ENCODE measurements at regions not wholly inside any gene's neighbourhood (a gene's known extent, or its start where the extent isn't known, plus 50 kb on each side); places are given as distances from the start of the nearest gene placed in this dataset.

DNA sequence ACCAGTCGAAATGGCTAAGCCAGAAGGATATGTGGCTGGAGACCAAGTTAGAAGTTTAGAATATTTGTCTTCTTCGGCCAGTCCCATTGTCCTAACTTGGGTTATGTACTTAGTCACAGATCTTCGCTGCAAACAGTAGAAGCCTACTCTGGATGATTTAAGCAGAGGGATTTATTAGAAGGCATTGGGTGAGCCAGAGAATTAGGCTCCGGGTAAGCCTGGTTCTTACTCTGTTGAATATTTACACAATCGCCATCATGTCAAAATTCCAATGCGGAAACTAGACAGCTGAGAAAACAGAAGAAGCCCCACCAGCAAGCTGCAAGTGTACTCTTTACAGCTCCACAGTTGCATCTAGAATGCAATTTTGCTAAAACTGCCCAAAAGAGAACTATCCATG lies 276.6 kb downstream of the CMPK2 start:
- no peak overlapping the region for H3K4me3 Mint-ChIP-seq
- POLR2A ChIA-PET = no interaction called here
- DNase-seq = no peak
- no peaks in the 10 kb centered on the region for H3K9me3 ChIP-seq
- no peaks in the 10 kb centered on the region for H3K4me1 Mint-ChIP-seq
- peaks cover 0 to 4% (median 0%) of the 10 kb centered on the region in 3 donors for H3K9me3 Mint-ChIP-seq
- H3K36me3 ChIP-seq (ENCODE audit: control insufficient read depth in 2 of 2, extremely low read depth in 1 of 2, insufficient read depth in 1 of 2, low read length in 1 of 2) = no peaks in the 10 kb centered on the region
- H3K4me3 ChIP-seq (ENCODE audit: control insufficient read depth in 1 of 2, extremely low read depth in 1 of 2, low read length in 1 of 2) = no peak overlapping the region
- no peak for ATAC-seq (replicated peaks in 1 of 4)
- H3K27me3 Mint-ChIP-seq = no peaks in the 10 kb centered on the region
- CTCF ChIA-PET = no interaction called here
- H3K27me3 ChIP-seq (replicated peaks in 1 of 2; ENCODE audit: control insufficient read depth in 2 of 2, extremely low read depth in 1 of 2, insufficient read depth in 2 of 2, low read length in 1 of 2) = no peaks in the 10 kb centered on the region
- H3K27ac Mint-ChIP-seq = no peak overlapping the region
- no peaks in the 10 kb centered on the region for H3K36me3 Mint-ChIP-seq
- 100% methylated on average over 4 of the region's 6 CpGs for WGBS (ENCODE audit: insufficient coverage)
- no peaks in the 10 kb centered on the region for H3K4me1 ChIP-seq (ENCODE audit: control insufficient read depth in 1 of 2, extremely low read depth in 1 of 2, insufficient read depth in 2 of 2, low read length in 2 of 2)
- no peak overlapping the region for H3K27ac ChIP-seq (ENCODE audit: low read length)

DNA sequence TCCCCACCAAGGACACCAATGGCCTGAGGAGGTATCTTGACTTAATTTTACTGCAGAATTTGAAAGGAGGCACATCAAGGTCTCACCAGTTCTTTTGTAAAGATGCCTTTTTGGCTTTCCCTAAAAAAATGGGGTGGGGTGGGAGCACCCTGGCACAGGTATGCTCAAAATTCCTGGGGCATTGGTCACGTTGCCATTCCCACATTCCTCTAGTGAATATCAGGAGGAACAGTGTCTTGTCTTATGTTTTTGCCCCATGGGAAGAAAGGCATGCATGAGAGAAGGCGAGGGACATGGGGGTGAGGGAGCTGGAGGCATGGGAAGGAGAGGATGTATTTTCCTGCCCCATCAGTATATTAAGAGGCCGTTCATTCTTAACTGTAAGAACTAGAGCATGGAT lies 275.3 kb downstream of the CMPK2 start:
- Mint-ChIP-seq H3K9me3 (peaks cover 0 to 4% (median 0%) of the 10 kb centered on the region in 3 donors), H3K4me3 (no peak overlapping the region), H3K27me3 (no peaks in the 10 kb centered on the region), H3K36me3 (no peaks in the 10 kb centered on the region), H3K4me1 (no peaks in the 10 kb centered on the region), H3K27ac (no peak overlapping the region)
- Histone ChIP-seq H3K4me1 (ENCODE audit: control insufficient read depth in 1 of 2, extremely low read depth in 1 of 2, insufficient read depth in 2 of 2, low read length in 2 of 2) (no peaks in the 10 kb centered on the region), H3K9me3 (no peaks in the 10 kb centered on the region), H3K27ac (ENCODE audit: low read length) (no peak overlapping the region), H3K36me3 (ENCODE audit: control insufficient read depth in 2 of 2, extremely low read depth in 1 of 2, insufficient read depth in 1 of 2, low read length in 1 of 2) (no peaks in the 10 kb centered on the region), H3K4me3 (ENCODE audit: control insufficient read depth in 1 of 2, extremely low read depth in 1 of 2, low read length in 1 of 2) (no peak overlapping the region), H3K27me3 (replicated peaks in 1 of 2; ENCODE audit: control insufficient read depth in 2 of 2, extremely low read depth in 1 of 2, insufficient read depth in 2 of 2, low read length in 1 of 2) (no peaks in the 10 kb centered on the region)
- ChIA-PET POLR2A (no interaction called here), CTCF (no interaction called here)
- WGBS (ENCODE audit: insufficient coverage) = no CpG with 5 or more reads among the region's 3 CpGs
- ATAC-seq (replicated peaks in 1 of 4) (no peak), DNase-seq (no peak)

DNA sequence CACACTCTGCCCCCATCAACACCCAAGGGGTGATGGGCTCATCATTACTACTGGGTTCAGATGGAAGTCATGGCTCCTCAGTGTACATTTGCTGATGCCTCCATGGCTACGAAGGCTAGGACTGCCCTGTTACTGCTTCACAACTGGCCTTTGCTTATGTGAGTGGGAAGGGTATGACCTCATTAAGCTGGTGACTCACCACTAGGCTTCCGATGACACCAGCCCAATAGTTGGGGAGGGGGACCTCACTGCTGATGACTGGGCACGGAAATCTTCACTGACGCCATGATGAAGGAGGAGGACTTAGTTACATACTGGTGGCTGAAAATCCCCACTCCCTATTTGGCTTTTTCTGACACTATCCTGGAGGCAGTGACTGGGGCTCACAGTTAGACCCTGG lies 263.2 kb downstream of the CMPK2 start:
- Histone ChIP-seq H3K27me3 (replicated peaks in 1 of 2; ENCODE audit: control insufficient read depth in 2 of 2, extremely low read depth in 1 of 2, insufficient read depth in 2 of 2, low read length in 1 of 2) (no peaks in the 10 kb centered on the region), H3K36me3 (ENCODE audit: control insufficient read depth in 2 of 2, extremely low read depth in 1 of 2, insufficient read depth in 1 of 2, low read length in 1 of 2) (no peaks in the 10 kb centered on the region), H3K4me3 (ENCODE audit: control insufficient read depth in 1 of 2, extremely low read depth in 1 of 2, low read length in 1 of 2) (no peak overlapping the region), H3K27ac (ENCODE audit: low read length) (no peak overlapping the region), H3K9me3 (no peaks in the 10 kb centered on the region), H3K4me1 (ENCODE audit: control insufficient read depth in 1 of 2, extremely low read depth in 1 of 2, insufficient read depth in 2 of 2, low read length in 2 of 2) (no peaks in the 10 kb centered on the region)
- DNase-seq (no peak), ATAC-seq (replicated peaks in 1 of 4) (no peak)
- ChIA-PET POLR2A (no interaction called here), CTCF (no interaction called here)
- Mint-ChIP-seq H3K27me3 (peaks cover 0 to under 1% of the 10 kb centered on the region in 2 donors), H3K9me3 (peaks cover 0 to 3% (median 0%) of the 10 kb centered on the region in 3 donors), H3K4me1 (no peaks in the 10 kb centered on the region), H3K36me3 (no peaks in the 10 kb centered on the region), H3K27ac (no peak overlapping the region), H3K4me3 (no peak overlapping the region)
- no CpG with 5 or more reads among the region's 4 CpGs for WGBS (ENCODE audit: insufficient coverage)

DNA sequence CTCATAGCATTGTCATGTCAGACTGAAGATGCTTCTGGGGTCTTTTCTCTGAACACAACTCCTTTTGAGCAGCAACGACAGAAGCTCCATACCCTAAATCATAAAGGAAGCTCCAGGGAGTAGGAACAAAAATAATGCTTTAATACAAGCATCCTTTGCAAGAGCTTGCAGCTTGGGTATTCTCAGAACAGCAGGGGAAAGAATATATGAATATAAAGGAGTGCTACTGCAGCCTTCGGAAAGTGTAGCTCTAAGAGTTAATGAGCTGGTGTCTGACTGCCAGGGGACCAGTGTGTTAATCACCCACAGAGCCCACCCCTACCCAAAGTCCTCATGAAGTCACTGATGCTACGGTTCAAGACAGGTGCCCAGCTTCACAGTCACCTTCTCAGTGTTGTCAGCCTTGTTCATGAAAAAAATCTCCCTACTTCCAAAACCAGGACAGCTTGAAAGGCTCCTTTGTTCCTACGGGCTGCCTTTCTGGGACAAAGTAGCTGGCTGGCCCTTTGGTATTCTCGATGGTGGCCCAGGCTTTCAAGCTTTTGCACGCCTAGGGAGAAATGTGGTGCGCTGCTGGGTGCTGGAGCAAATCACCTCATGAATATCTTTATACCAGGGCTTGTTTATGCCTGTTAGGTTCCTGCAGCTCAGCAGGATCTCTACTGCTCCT lies 259.7 kb downstream of the CMPK2 start:
- H3K27ac Mint-ChIP-seq = no peak overlapping the region
- no peaks in the 10 kb centered on the region for H3K36me3 Mint-ChIP-seq
- 68% methylated on average over 2 of the region's 7 CpGs for WGBS (ENCODE audit: insufficient coverage)
- Histone ChIP-seq H3K4me1 (ENCODE audit: control insufficient read depth in 1 of 2, extremely low read depth in 1 of 2, insufficient read depth in 2 of 2, low read length in 2 of 2) (no peaks in the 10 kb centered on the region), H3K9me3 (no peaks in the 10 kb centered on the region), H3K27ac (ENCODE audit: low read length) (no peak overlapping the region), H3K4me3 (ENCODE audit: control insufficient read depth in 1 of 2, extremely low read depth in 1 of 2, low read length in 1 of 2) (no peak overlapping the region), H3K36me3 (ENCODE audit: control insufficient read depth in 2 of 2, extremely low read depth in 1 of 2, insufficient read depth in 1 of 2, low read length in 1 of 2) (no peaks in the 10 kb centered on the region), H3K27me3 (replicated peaks in 1 of 2; ENCODE audit: control insufficient read depth in 2 of 2, extremely low read depth in 1 of 2, insufficient read depth in 2 of 2, low read length in 1 of 2) (no peaks in the 10 kb centered on the region)
- H3K9me3 Mint-ChIP-seq = peaks cover 0 to 10% (median 8%) of the 10 kb centered on the region in 3 donors
- peaks cover 0 to under 1% of the 10 kb centered on the region in 2 donors for H3K27me3 Mint-ChIP-seq
- ChIA-PET CTCF (no interaction called here), POLR2A (no interaction called here)
- H3K4me1 Mint-ChIP-seq = no peaks in the 10 kb centered on the region
- ATAC-seq (replicated peaks in 1 of 4) (no peak), DNase-seq (no peak)
- no peak overlapping the region for H3K4me3 Mint-ChIP-seq

DNA sequence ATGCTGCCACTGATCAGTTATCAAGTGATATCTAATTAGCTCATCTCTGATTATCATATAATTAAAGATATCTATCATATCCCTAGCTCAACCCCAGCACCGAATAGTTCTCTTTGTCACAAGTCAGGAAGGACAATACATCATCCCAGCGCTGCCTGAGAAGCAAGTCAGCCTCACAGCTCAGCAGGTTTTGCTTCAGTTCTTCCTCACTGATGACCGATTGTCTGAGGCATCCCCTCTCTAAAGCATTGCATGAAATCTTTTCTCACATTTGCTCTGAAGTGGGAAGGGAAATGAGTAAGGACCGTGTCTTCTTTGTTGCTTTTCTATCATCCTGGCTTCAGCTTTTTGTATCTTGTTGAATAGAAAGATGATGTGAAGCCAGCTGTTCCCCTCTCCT lies 247.9 kb downstream of the CMPK2 start:
- H3K36me3 ChIP-seq (ENCODE audit: control insufficient read depth in 2 of 2, extremely low read depth in 1 of 2, insufficient read depth in 1 of 2, low read length in 1 of 2) = no peaks in the 10 kb centered on the region
- no peak for DNase-seq
- Mint-ChIP-seq H3K27ac (no peak overlapping the region), H3K9me3 (peaks cover 2 to 9% (median 6%) of the 10 kb centered on the region in 3 donors), H3K4me1 (no peaks in the 10 kb centered on the region), H3K27me3 (peaks cover 4 to 10% of the 10 kb centered on the region in 2 donors), H3K4me3 (no peak overlapping the region), H3K36me3 (no peaks in the 10 kb centered on the region)
- no peak overlapping the region for H3K27ac ChIP-seq (ENCODE audit: low read length)
- no peak for ATAC-seq (replicated peaks in 1 of 4)
- POLR2A ChIA-PET = no interaction called here
- 86% methylated on average over 1 of the region's 4 CpGs for WGBS (ENCODE audit: insufficient coverage)
- H3K27me3 ChIP-seq (replicated peaks in 1 of 2; ENCODE audit: control insufficient read depth in 2 of 2, extremely low read depth in 1 of 2, insufficient read depth in 2 of 2, low read length in 1 of 2) = peaks cover 0 to 2% of the 10 kb centered on the region in 2 experiments
- CTCF ChIA-PET = no interaction called here
- H3K4me1 ChIP-seq (ENCODE audit: control insufficient read depth in 1 of 2, extremely low read depth in 1 of 2, insufficient read depth in 2 of 2, low read length in 2 of 2) = no peaks in the 10 kb centered on the region
- H3K4me3 ChIP-seq (ENCODE audit: control insufficient read depth in 1 of 2, extremely low read depth in 1 of 2, low read length in 1 of 2) = no peak overlapping the region
- H3K9me3 ChIP-seq = no peaks in the 10 kb centered on the region

DNA sequence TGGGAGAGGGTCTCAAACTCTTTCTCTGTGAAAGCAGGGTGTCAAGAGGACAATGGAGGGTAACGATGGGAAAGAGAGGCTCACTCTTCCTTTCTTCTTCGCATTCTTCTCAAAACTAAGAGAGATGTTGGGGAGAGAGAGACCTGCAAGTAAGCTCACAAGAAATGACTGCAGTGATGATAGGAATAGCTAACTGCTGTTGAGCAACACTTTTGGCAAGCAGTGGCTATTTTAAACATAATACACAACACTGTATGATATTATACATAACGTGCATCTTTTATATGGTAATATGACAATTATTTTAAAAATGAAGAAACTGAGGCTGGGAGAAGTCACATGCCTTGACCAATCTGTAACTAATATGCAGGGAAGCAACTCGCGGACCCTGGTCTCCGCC lies 247.5 kb downstream of the CMPK2 start:
- ChIA-PET POLR2A (no interaction called here), CTCF (no interaction called here)
- H3K4me3 Mint-ChIP-seq = no peak overlapping the region
- Histone ChIP-seq H3K36me3 (ENCODE audit: control insufficient read depth in 2 of 2, extremely low read depth in 1 of 2, insufficient read depth in 1 of 2, low read length in 1 of 2) (no peaks in the 10 kb centered on the region), H3K27me3 (replicated peaks in 1 of 2; ENCODE audit: control insufficient read depth in 2 of 2, extremely low read depth in 1 of 2, insufficient read depth in 2 of 2, low read length in 1 of 2) (peaks cover 0 to 2% of the 10 kb centered on the region in 2 experiments), H3K4me1 (ENCODE audit: control insufficient read depth in 1 of 2, extremely low read depth in 1 of 2, insufficient read depth in 2 of 2, low read length in 2 of 2) (no peaks in the 10 kb centered on the region), H3K9me3 (no peaks in the 10 kb centered on the region), H3K27ac (ENCODE audit: low read length) (no peak overlapping the region), H3K4me3 (ENCODE audit: control insufficient read depth in 1 of 2, extremely low read depth in 1 of 2, low read length in 1 of 2) (no peak overlapping the region)
- no CpG with 5 or more reads among the region's 6 CpGs for WGBS (ENCODE audit: insufficient coverage)
- peaks cover 0 to 7% (median 4%) of the 10 kb centered on the region in 3 donors for H3K9me3 Mint-ChIP-seq
- H3K36me3 Mint-ChIP-seq = no peaks in the 10 kb centered on the region
- DNase-seq = no peak
- H3K27ac Mint-ChIP-seq = no peak overlapping the region
- H3K27me3 Mint-ChIP-seq = peaks cover 4 to 11% of the 10 kb centered on the region in 2 donors
- no peaks in the 10 kb centered on the region for H3K4me1 Mint-ChIP-seq
- ATAC-seq (replicated peaks in 1 of 4) = no peak

DNA sequence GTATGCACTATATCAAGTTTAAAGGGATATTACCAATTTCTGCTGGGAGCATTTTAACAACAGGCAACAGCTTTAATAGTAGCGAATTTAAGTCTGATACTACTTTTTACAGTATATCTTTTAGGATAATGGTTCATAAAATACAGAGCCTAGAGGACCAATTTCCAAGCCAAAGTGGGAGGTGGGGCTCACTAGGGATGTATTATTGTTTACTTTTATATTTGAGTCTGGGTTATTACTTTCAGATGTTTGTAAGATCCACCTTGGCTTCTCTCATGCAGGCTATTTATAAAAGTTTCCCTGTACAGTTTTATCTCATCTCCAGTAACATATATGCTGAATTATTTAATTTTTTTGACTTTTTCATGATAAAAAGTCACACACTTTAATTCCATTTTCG lies 242.0 kb downstream of the CMPK2 start:
- CTCF ChIA-PET = no interaction called here

More for the DNA sequence above, 242.0 kb downstream of the CMPK2 start:
- H3K27ac Mint-ChIP-seq = no peak overlapping the region
- no peak for ATAC-seq (replicated peaks in 1 of 4)
- Histone ChIP-seq H3K4me1 (ENCODE audit: control insufficient read depth in 1 of 2, extremely low read depth in 1 of 2, insufficient read depth in 2 of 2, low read length in 2 of 2) (no peaks in the 10 kb centered on the region), H3K9me3 (no peaks in the 10 kb centered on the region), H3K36me3 (ENCODE audit: control insufficient read depth in 2 of 2, extremely low read depth in 1 of 2, insufficient read depth in 1 of 2, low read length in 1 of 2) (no peaks in the 10 kb centered on the region), H3K4me3 (ENCODE audit: control insufficient read depth in 1 of 2, extremely low read depth in 1 of 2, low read length in 1 of 2) (no peak overlapping the region), H3K27ac (ENCODE audit: low read length) (no peak overlapping the region), H3K27me3 (replicated peaks in 1 of 2; ENCODE audit: control insufficient read depth in 2 of 2, extremely low read depth in 1 of 2, insufficient read depth in 2 of 2, low read length in 1 of 2) (peaks cover 0 to 4% of the 10 kb centered on the region in 2 experiments)
- peaks cover 0 to 2% (median 0%) of the 10 kb centered on the region in 3 donors for H3K9me3 Mint-ChIP-seq
- H3K27me3 Mint-ChIP-seq = peaks cover 2 to 5% of the 10 kb centered on the region in 2 donors
- H3K4me1 Mint-ChIP-seq = no peaks in the 10 kb centered on the region
- no peak for DNase-seq
- WGBS (ENCODE audit: insufficient coverage) = no CpG with 5 or more reads among the region's 2 CpGs
- POLR2A ChIA-PET = no interaction called here
- no peak overlapping the region for H3K4me3 Mint-ChIP-seq
- no peaks in the 10 kb centered on the region for H3K36me3 Mint-ChIP-seq
